OCI-LY1 (cell line): ENCODE measurements at regions not wholly inside any gene's neighbourhood (a gene's known extent, or its start where the extent isn't known, plus 50 kb on each side); places are given as distances from the start of the nearest gene placed in this dataset.

Experiments
- H2AFZ ChIP-seq: fragments of 200-600 bp; sonication (generic), shearing (Covaris generic); 2 replicates; pipeline ENCODE4 v1.6.0; 2014; ENCODE audit warnings: antibody characterized with exemption, mild to moderate bottlenecking, low read length
- H3F3A ChIP-seq: fragments of 200-600 bp; sonication (generic), shearing (Covaris generic); 2 replicates; pipeline ENCODE4 v1.6.0; 2014; ENCODE audit warnings: mild to moderate bottlenecking, antibody characterized with exemption, low read length, moderate library complexity; ENCODE audit not compliant: insufficient read depth
- H3K27ac ChIP-seq: fragments of 200-600 bp; sonication (generic); 2 replicates; pipeline ENCODE4 v1.5.1; 2014; ENCODE audit warnings: low read length, mixed run types, mild to moderate bottlenecking, low read depth; ENCODE audit not compliant: poor library complexity, severe bottlenecking
- H3K27me3 ChIP-seq: fragments of 200-600 bp; sonication (generic); 2 replicates; pipeline ENCODE4 v1.6.0; 2014; ENCODE audit warnings: antibody characterized with exemption, mild to moderate bottlenecking, low read length, moderate library complexity; ENCODE audit not compliant: insufficient read depth
- H3K36me3 ChIP-seq: fragments of 200-600 bp; sonication (generic); 2 replicates; pipeline ENCODE4 v1.6.1; 2014; ENCODE audit warnings: mild to moderate bottlenecking, antibody characterized with exemption, low read length, moderate library complexity, mixed read lengths; ENCODE audit not compliant: insufficient read depth
- H3K4me1 ChIP-seq: fragments of 200-600 bp; sonication (generic); 2 replicates; pipeline ENCODE4 v1.5.1; 2014; ENCODE audit warnings: mild to moderate bottlenecking, low read length, moderate library complexity; ENCODE audit not compliant: insufficient read depth, severe bottlenecking
- H3K4me2 ChIP-seq: fragments of 200-600 bp; sonication (generic), shearing (Covaris generic); 2 replicates; pipeline ENCODE4 v1.6.1; 2014; ENCODE audit warnings: low read length
- H3K4me3 ChIP-seq: fragments of 200-600 bp; sonication (generic); 2 replicates; pipeline ENCODE4 v1.5.1; 2014; ENCODE audit warnings: low read length, low read depth, mild to moderate bottlenecking, mixed read lengths; ENCODE audit not compliant: poor library complexity, severe bottlenecking
- H3K79me2 ChIP-seq: fragments of 200-600 bp; shearing (Covaris generic); 2 replicates; pipeline ENCODE4 v1.6.1; 2016; ENCODE audit warnings: mixed run types, low read length, mixed read lengths; ENCODE audit not compliant: insufficient read depth
- H3K9ac ChIP-seq: fragments of 200-600 bp; sonication (generic), shearing (Covaris generic); 2 replicates; pipeline ENCODE4 v1.6.1; 2014; ENCODE audit warnings: mild to moderate bottlenecking, low read length, mixed read lengths
- H3K9me2 ChIP-seq: fragments of 200-600 bp; sonication (generic), shearing (Covaris generic); 2 replicates; pipeline ENCODE4 v1.6.1; 2014; ENCODE audit warnings: low read depth, mild to moderate bottlenecking, low read length, mixed read lengths
- H3K9me3 ChIP-seq: fragments of 200-600 bp; shearing (Covaris generic); 2 replicates; pipeline ENCODE4 v1.6.1; 2014; ENCODE audit warnings: low read length, mixed read lengths
- H4K20me1 ChIP-seq: fragments of 200-600 bp; sonication (generic), shearing (Covaris generic); 2 replicates; pipeline ENCODE4 v1.6.0; 2016; ENCODE audit warnings: mild to moderate bottlenecking, low read length; ENCODE audit not compliant: insufficient read depth
- CTCF ChIP-seq: fragments of 200-600 bp; sonication (generic), shearing (Covaris generic); IDR thresholded peaks from 2 replicates; pipeline ENCODE4 v1.5.1; 2017; ENCODE audit warnings: mild to moderate bottlenecking, antibody characterized with exemption, low read length, moderate library complexity, mixed read lengths
- EZH2 ChIP-seq: fragments of 200-600 bp; sonication (generic), shearing (Covaris generic); IDR thresholded peaks from 2 replicates; pipeline ENCODE4 v1.8.0; 2017; ENCODE audit warnings: borderline replicate concordance, mixed run types, mild to moderate bottlenecking, antibody characterized with exemption, low read length, moderate library complexity, mixed read lengths

DNA sequence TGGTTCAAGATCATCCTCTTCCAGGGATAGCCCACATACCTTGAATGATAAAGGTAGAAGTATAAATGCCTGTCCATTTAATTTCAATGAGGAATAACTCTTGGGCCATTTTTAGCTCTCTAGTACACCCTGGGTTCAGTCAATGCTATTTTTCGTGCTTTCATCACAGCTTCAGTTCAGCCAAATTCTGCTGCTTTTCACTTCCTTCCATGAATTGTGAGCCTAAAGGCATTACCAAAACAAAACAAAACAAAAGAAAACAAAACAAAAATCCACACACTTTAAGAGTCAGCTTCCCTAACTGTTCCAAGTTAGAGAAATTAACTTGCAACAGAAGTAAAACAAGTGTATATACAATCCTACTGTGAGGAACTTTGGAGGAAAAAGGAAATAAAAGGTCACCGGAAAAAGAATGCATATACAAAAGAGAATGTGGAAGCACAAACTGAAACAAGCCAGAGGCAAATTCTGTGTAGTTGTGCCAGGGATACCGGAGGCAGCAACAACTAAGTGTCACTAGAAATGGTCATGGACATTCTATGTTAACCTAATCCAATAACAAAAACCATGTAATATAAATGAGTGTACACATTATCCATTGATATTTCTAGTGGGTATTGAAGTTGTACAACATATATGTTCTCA lies 423.1 kb downstream of the KCTD8 start:
- no peak overlapping the region for H3K9ac ChIP-seq
- no peaks in the 10 kb centered on the region for H3K27me3 ChIP-seq
- no peaks in the 10 kb centered on the region for H3K9me3 ChIP-seq
- TF ChIP-seq EZH2 (no peak), CTCF (no peak)
- H3K36me3 ChIP-seq: no peaks in the 10 kb centered on the region
- no peak overlapping the region for H3K4me2 ChIP-seq
- no peak overlapping the region for H3K4me3 ChIP-seq
- H3K27ac ChIP-seq: no peak overlapping the region
- no peaks in the 10 kb centered on the region for H3K4me1 ChIP-seq
- no peaks in the 10 kb centered on the region for H4K20me1 ChIP-seq
- H3K79me2 ChIP-seq: no peaks in the 10 kb centered on the region
- no peaks in the 10 kb centered on the region for H3F3A ChIP-seq
- H2AFZ ChIP-seq: no peak overlapping the region
- H3K9me2 ChIP-seq: no peaks in the 10 kb centered on the region

GRCh38 chr4:44038811-44039210 lies 409.8 kb downstream of the KCTD8 start:
- H3K4me1 ChIP-seq: no peaks in the 10 kb centered on the region
- no peaks in the 10 kb centered on the region for H3K9me3 ChIP-seq
- no peaks in the 10 kb centered on the region for H3K27me3 ChIP-seq
- no peak overlapping the region for H3K9ac ChIP-seq
- H3K4me2 ChIP-seq: no peak overlapping the region
- no peaks in the 10 kb centered on the region for H3F3A ChIP-seq
- H3K9me2 ChIP-seq: no peaks in the 10 kb centered on the region
- no peaks in the 10 kb centered on the region for H4K20me1 ChIP-seq
- H3K36me3 ChIP-seq: no peaks in the 10 kb centered on the region
- TF ChIP-seq CTCF: no peak
- no peak for TF ChIP-seq EZH2
- no peak overlapping the region for H3K4me3 ChIP-seq
- H3K27ac ChIP-seq: no peak overlapping the region
- no peaks in the 10 kb centered on the region for H3K79me2 ChIP-seq
- H2AFZ ChIP-seq: no peak overlapping the region

GRCh38 chr4:44046491-44046890 lies 402.1 kb downstream of the KCTD8 start:
- H2AFZ ChIP-seq: no peak overlapping the region
- no peaks in the 10 kb centered on the region for H3K9me2 ChIP-seq
- H4K20me1 ChIP-seq: no peaks in the 10 kb centered on the region
- H3K4me3 ChIP-seq: no peak overlapping the region
- no peaks in the 10 kb centered on the region for H3K4me1 ChIP-seq
- no peak for TF ChIP-seq CTCF
- no peak for TF ChIP-seq EZH2
- H3K36me3 ChIP-seq: no peaks in the 10 kb centered on the region
- H3F3A ChIP-seq: no peaks in the 10 kb centered on the region
- no peaks in the 10 kb centered on the region for H3K9me3 ChIP-seq
- H3K4me2 ChIP-seq: no peak overlapping the region
- no peak overlapping the region for H3K27ac ChIP-seq
- no peak overlapping the region for H3K9ac ChIP-seq
- no peaks in the 10 kb centered on the region for H3K79me2 ChIP-seq
- no peaks in the 10 kb centered on the region for H3K27me3 ChIP-seq
